ENCODE measurements at regions not wholly inside any gene's neighbourhood (a gene's known extent, or its start where the extent isn't known, plus 50 kb on each side); places are given as distances from the start of the nearest gene placed in this dataset.

- peaks cover 4% of the 10 kb centered on the region for H3K4me1 ChIP-seq (ENCODE audit: control insufficient read depth, insufficient read depth, low read length)
- H3K4me3 ChIP-seq (ENCODE audit: low read length): no peak overlapping the region
- DNase-seq: no peak
- WGBS (ENCODE audit: insufficient coverage): 74% methylated on average over 3 of the region's 3 CpGs
- H3K27me3 ChIP-seq (ENCODE audit: control insufficient read depth, insufficient read depth, low read length): no peaks in the 10 kb centered on the region
- no peaks in the 10 kb centered on the region for H3K9me3 ChIP-seq (ENCODE audit: control insufficient read depth, insufficient read depth, low read length)
- intact Hi-C loops (cut with micrococcal nuclease): no loop called here
- ATAC-seq: no peak
- H3K36me3 ChIP-seq (ENCODE audit: control insufficient read depth, insufficient read depth, low read length): no peaks in the 10 kb centered on the region
- Mint-ChIP-seq H3K9me3 (no peaks in the 10 kb centered on the region), H3K27ac (peak overlapping the region; percentile 19 to 48), H3K27me3 (ENCODE audit: low read depth in 2 of 2) (no peaks in the 10 kb centered on the region), H3K4me3 (no peak overlapping the region), H3K36me3 (no peaks in the 10 kb centered on the region), H3K4me1 (peaks cover 19 to 23% of the 10 kb centered on the region in 2 donors)
- no peak for TF ChIP-seq CTCF (IDR thresholded peaks at IDR 0.05)
- no peak overlapping the region for H3K27ac ChIP-seq (ENCODE audit: low read length)
Measured at GRCh38 chr17:62892061-62892675, 73.9 kb upstream of the TANC2 start.

GRCh38 chr17:62891659-62892058 is 74.4 kb upstream of the TANC2 start:
- TF ChIP-seq CTCF (IDR thresholded peaks at IDR 0.05): no peak
- intact Hi-C loops (cut with micrococcal nuclease): no loop called here
- Mint-ChIP-seq H3K27ac (peak overlapping the region in 1 of 2 donors; percentile 2), H3K9me3 (no peaks in the 10 kb centered on the region), H3K4me1 (peaks cover 19 to 23% of the 10 kb centered on the region in 2 donors), H3K4me3 (no peak overlapping the region), H3K36me3 (no peaks in the 10 kb centered on the region), H3K27me3 (ENCODE audit: low read depth in 2 of 2) (no peaks in the 10 kb centered on the region)
- H3K27me3 ChIP-seq (ENCODE audit: control insufficient read depth, insufficient read depth, low read length): no peaks in the 10 kb centered on the region
- peak; percentile 44 to 82 (median 53) for ATAC-seq
- H3K4me1 ChIP-seq (ENCODE audit: control insufficient read depth, insufficient read depth, low read length): peaks cover 4% of the 10 kb centered on the region
- 86% methylated on average over 3 of the region's 3 CpGs for WGBS (ENCODE audit: insufficient coverage)
- H3K27ac ChIP-seq (ENCODE audit: low read length): no peak overlapping the region
- H3K36me3 ChIP-seq (ENCODE audit: control insufficient read depth, insufficient read depth, low read length): no peaks in the 10 kb centered on the region
- H3K4me3 ChIP-seq (ENCODE audit: low read length): no peak overlapping the region
- H3K9me3 ChIP-seq (ENCODE audit: control insufficient read depth, insufficient read depth, low read length): no peaks in the 10 kb centered on the region
- no peak for DNase-seq

GRCh38 chr17:62888765-62889164 is 77.3 kb upstream of the TANC2 start:
- Mint-ChIP-seq H3K4me1 (peaks cover 19 to 23% of the 10 kb centered on the region in 2 donors), H3K27ac (no peak overlapping the region), H3K9me3 (no peaks in the 10 kb centered on the region), H3K4me3 (no peak overlapping the region), H3K27me3 (ENCODE audit: low read depth in 2 of 2) (peaks cover 1% of the 10 kb centered on the region in 2 donors), H3K36me3 (no peaks in the 10 kb centered on the region)
- DNase-seq (no peak), ATAC-seq (no peak)
- Histone ChIP-seq H3K27me3 (ENCODE audit: control insufficient read depth, insufficient read depth, low read length) (no peaks in the 10 kb centered on the region), H3K36me3 (ENCODE audit: control insufficient read depth, insufficient read depth, low read length) (no peaks in the 10 kb centered on the region), H3K4me1 (ENCODE audit: control insufficient read depth, insufficient read depth, low read length) (peaks cover 4% of the 10 kb centered on the region), H3K27ac (ENCODE audit: low read length) (no peak overlapping the region), H3K4me3 (ENCODE audit: low read length) (no peak overlapping the region), H3K9me3 (ENCODE audit: control insufficient read depth, insufficient read depth, low read length) (no peaks in the 10 kb centered on the region)
- no peak for TF ChIP-seq CTCF (IDR thresholded peaks at IDR 0.05)
- intact Hi-C loops (cut with micrococcal nuclease): no loop called here
- WGBS (ENCODE audit: insufficient coverage): 90% methylated on average over 1 of the region's 1 CpG

- Histone ChIP-seq H3K27ac (ENCODE audit: low read length) (no peak overlapping the region), H3K27me3 (ENCODE audit: control insufficient read depth, insufficient read depth, low read length) (no peaks in the 10 kb centered on the region), H3K36me3 (ENCODE audit: control insufficient read depth, insufficient read depth, low read length) (no peaks in the 10 kb centered on the region), H3K4me1 (ENCODE audit: control insufficient read depth, insufficient read depth, low read length) (peaks cover 4% of the 10 kb centered on the region), H3K9me3 (ENCODE audit: control insufficient read depth, insufficient read depth, low read length) (no peaks in the 10 kb centered on the region), H3K4me3 (ENCODE audit: low read length) (no peak overlapping the region)
- intact Hi-C loops (cut with micrococcal nuclease): no loop called here
- no peak overlapping the region for H3K27ac Mint-ChIP-seq
- peaks cover 3 to 8% of the 10 kb centered on the region in 2 donors for H3K27me3 Mint-ChIP-seq (ENCODE audit: low read depth in 2 of 2)
- H3K9me3 Mint-ChIP-seq: no peaks in the 10 kb centered on the region
- DNase-seq (no peak), ATAC-seq (no peak)
- TF ChIP-seq CTCF (IDR thresholded peaks at IDR 0.05): no peak
- no peaks in the 10 kb centered on the region for H3K36me3 Mint-ChIP-seq
- peaks cover 17 to 21% of the 10 kb centered on the region in 2 donors for H3K4me1 Mint-ChIP-seq
- H3K4me3 Mint-ChIP-seq: no peak overlapping the region
Measured at GRCh38 chr17:62888148-62888547, 77.9 kb upstream of the TANC2 start.

All from natural killer cell (primary cell).